B cell (primary cell): ENCODE measurements at regions not wholly inside any gene's neighbourhood (a gene's known extent, or its start where the extent isn't known, plus 50 kb on each side); places are given as distances from the start of the nearest gene placed in this dataset.

Source experiments
- EZH2 ChIP-seq: IDR thresholded peaks from 2 replicates; pipeline ENCODE4 v1.6.1; 2012; ENCODE audit warnings: borderline replicate concordance, low read depth, mild to moderate bottlenecking, moderate library complexity, low read length; ENCODE audit not compliant: insufficient read depth, poor library complexity, severe bottlenecking
- TF ChIP-seq, protein P1 (sequence below): fragments of 200-600 bp; IDR thresholded peaks from one replicate; pipeline ENCODE4 v1.8.0; 2022; ENCODE audit warnings: antibody characterized with exemption, mild to moderate bottlenecking

DNA sequence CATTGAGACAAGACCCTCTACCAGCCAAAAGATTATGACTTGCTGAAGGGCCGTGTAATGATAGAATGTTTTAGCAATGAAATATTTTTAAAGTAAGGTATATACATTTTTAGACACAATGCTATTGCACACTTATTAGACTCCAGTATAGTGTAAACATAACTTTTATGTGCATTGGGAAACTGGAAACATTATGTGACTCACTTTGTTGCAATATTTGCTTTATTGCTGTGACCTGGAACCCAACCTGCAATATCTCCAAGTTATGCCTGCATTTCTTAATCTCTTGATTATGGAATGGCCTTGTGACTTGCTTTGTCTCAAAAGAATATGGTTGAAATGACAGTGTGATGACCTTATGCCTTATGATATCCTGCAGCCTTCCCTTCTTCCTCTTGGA lies 502.0 kb downstream of the EPHA4 start:
- TF ChIP-seq, protein P1, sequence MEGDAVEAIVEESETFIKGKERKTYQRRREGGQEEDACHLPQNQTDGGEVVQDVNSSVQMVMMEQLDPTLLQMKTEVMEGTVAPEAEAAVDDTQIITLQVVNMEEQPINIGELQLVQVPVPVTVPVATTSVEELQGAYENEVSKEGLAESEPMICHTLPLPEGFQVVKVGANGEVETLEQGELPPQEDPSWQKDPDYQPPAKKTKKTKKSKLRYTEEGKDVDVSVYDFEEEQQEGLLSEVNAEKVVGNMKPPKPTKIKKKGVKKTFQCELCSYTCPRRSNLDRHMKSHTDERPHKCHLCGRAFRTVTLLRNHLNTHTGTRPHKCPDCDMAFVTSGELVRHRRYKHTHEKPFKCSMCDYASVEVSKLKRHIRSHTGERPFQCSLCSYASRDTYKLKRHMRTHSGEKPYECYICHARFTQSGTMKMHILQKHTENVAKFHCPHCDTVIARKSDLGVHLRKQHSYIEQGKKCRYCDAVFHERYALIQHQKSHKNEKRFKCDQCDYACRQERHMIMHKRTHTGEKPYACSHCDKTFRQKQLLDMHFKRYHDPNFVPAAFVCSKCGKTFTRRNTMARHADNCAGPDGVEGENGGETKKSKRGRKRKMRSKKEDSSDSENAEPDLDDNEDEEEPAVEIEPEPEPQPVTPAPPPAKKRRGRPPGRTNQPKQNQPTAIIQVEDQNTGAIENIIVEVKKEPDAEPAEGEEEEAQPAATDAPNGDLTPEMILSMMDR, result no peak
- no peak for TF ChIP-seq EZH2
